ENCODE measurements at regions not wholly inside any gene's neighbourhood (a gene's known extent, or its start where the extent isn't known, plus 50 kb on each side); places are given as distances from the start of the nearest gene placed in this dataset.
"Not testable (repeated sequence)": the region's sequence is repeated elsewhere in the genome, so short reads cannot be mapped to it uniquely, and the experiment has no call there.

DNA sequence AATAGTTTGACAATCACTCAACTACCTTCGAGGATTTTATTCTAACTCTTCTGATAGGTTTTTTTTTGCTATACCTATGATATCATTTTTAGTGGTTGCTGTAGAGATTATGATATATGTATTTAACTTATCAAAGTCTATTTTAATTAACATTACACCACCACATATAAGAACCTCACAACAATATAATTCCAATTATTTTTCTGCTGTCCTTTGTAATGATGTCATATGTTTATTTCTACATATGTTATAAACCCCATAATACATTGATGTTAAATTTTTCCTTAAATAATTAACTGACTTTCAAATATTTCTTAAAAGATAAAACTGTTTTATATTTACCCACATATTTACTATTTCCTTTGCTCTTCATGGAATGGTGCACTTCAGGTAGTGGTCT, 103.4 kb upstream of the KITLG start:
- H3K4ac ChIP-seq (ENCODE audit: low read depth in 1 of 2, low read length in 2 of 2) = no peak overlapping the region

DNA sequence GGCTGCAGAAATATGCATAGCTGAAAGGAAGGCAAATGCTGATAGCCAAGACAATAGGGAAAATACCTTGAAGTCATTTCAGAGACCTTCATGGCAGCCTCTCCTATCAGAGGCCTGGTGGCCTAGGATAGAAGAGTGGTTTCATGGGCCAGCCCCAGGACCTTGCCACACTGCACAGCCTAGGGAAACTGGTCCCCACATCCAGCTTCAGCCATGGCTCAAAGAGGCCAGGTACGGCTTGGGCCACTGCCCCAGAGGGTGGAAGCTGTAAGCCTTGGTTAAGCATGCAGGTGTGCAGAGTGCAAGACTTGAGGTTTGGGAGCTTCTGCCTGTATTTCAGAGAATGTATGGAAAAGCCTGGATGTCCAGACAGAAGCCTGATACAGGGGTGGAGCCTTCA, 101.0 kb upstream of the KITLG start:
- no peak overlapping the region for H2BK12ac ChIP-seq (ENCODE audit: low read length in 2 of 2)
- no peak overlapping the region for H2AFZ ChIP-seq (ENCODE audit: low read depth, low read length)
- H3K36me3 ChIP-seq (ENCODE audit: control insufficient read depth in 1 of 2, insufficient read depth in 2 of 2, low read depth in 1 of 2, low read length in 2 of 2) = no peaks in the 10 kb centered on the region
- no peak overlapping the region for H4K8ac ChIP-seq (ENCODE audit: low read length)
- no peak overlapping the region for H3K27ac ChIP-seq (ENCODE audit: low read length, poor library complexity, severe bottlenecking)
- H3K18ac ChIP-seq (ENCODE audit: low read depth in 1 of 2, low read length in 2 of 2) = no peak overlapping the region
- DNase-seq = no peak
- no peaks in the 10 kb centered on the region for H3K79me1 ChIP-seq (replicated peaks; ENCODE audit: low read length, poor library complexity, severe bottlenecking)
- no peak overlapping the region for H2BK5ac ChIP-seq (ENCODE audit: low read depth, low read length, poor library complexity, severe bottlenecking)
- H2BK15ac ChIP-seq (ENCODE audit: low read depth, poor library complexity, severe bottlenecking) = no peak overlapping the region
- H3K14ac ChIP-seq (ENCODE audit: low read length in 2 of 2) = no peak overlapping the region
- H2BK120ac ChIP-seq (ENCODE audit: low read depth, low read length) = no peak overlapping the region
- no peak overlapping the region for H2AK5ac ChIP-seq (ENCODE audit: low read length, severe bottlenecking)
- no peak overlapping the region for H3K4me3 ChIP-seq (ENCODE audit: insufficient read depth in 1 of 2, low read depth in 1 of 2, low read length in 2 of 2)
- no peaks in the 10 kb centered on the region for H3K27me3 ChIP-seq (ENCODE audit: control insufficient read depth in 1 of 2, insufficient read depth in 1 of 2, low read length in 2 of 2)
- 94% methylated on average over 1 of the region's 1 CpG for WGBS
- H3K4me2 ChIP-seq (ENCODE audit: low read length, poor library complexity, severe bottlenecking) = no peak overlapping the region
- H3K9ac ChIP-seq (ENCODE audit: low read length) = no peak overlapping the region
- no peaks in the 10 kb centered on the region for H3K9me3 ChIP-seq (ENCODE audit: control insufficient read depth, low read length)
- no peak overlapping the region for H3K23ac ChIP-seq (ENCODE audit: low read length in 2 of 2)
- no peaks in the 10 kb centered on the region for H3K4me1 ChIP-seq (ENCODE audit: control insufficient read depth, insufficient read depth, low read depth, low read length)
- H3K4ac ChIP-seq (ENCODE audit: low read depth in 1 of 2, low read length in 2 of 2) = no peak overlapping the region
- H4K91ac ChIP-seq (ENCODE audit: low read length) = no peak overlapping the region

More for the DNA sequence above, 103.4 kb upstream of the KITLG start:
- H3K18ac ChIP-seq (ENCODE audit: low read depth in 1 of 2, low read length in 2 of 2) = no peak overlapping the region
- no peak overlapping the region for H3K27ac ChIP-seq (ENCODE audit: low read length, poor library complexity, severe bottlenecking)
- H2AFZ ChIP-seq (ENCODE audit: low read depth, low read length) = no peak overlapping the region
- no peak overlapping the region for H4K91ac ChIP-seq (ENCODE audit: low read length)
- no peak overlapping the region for H3K9ac ChIP-seq (ENCODE audit: low read length)
- H3K27me3 ChIP-seq (ENCODE audit: control insufficient read depth in 1 of 2, insufficient read depth in 1 of 2, low read length in 2 of 2) = no peaks in the 10 kb centered on the region
- no peaks in the 10 kb centered on the region for H3K79me1 ChIP-seq (replicated peaks; ENCODE audit: low read length, poor library complexity, severe bottlenecking)
- WGBS = no CpG with 5 or more reads among the region's 1 CpG
- H2BK120ac ChIP-seq (ENCODE audit: low read depth, low read length) = no peak overlapping the region
- H3K14ac ChIP-seq (ENCODE audit: low read length in 2 of 2) = no peak overlapping the region
- no peak overlapping the region for H2BK5ac ChIP-seq (ENCODE audit: low read depth, low read length, poor library complexity, severe bottlenecking)
- H3K4me3 ChIP-seq (ENCODE audit: insufficient read depth in 1 of 2, low read depth in 1 of 2, low read length in 2 of 2) = no peak overlapping the region
- H4K8ac ChIP-seq (ENCODE audit: low read length) = no peak overlapping the region
- DNase-seq = no peak
- no peak overlapping the region for H3K23ac ChIP-seq (ENCODE audit: low read length in 2 of 2)
- no peak overlapping the region for H2BK15ac ChIP-seq (ENCODE audit: low read depth, poor library complexity, severe bottlenecking)
- peaks cover 5% of the 10 kb centered on the region for H3K9me3 ChIP-seq (ENCODE audit: control insufficient read depth, low read length)
- no peak overlapping the region for H3K4me2 ChIP-seq (ENCODE audit: low read length, poor library complexity, severe bottlenecking)
- H3K4me1 ChIP-seq (ENCODE audit: control insufficient read depth, insufficient read depth, low read depth, low read length) = no peaks in the 10 kb centered on the region
- no peak overlapping the region for H2BK12ac ChIP-seq (ENCODE audit: low read length in 2 of 2)
- H3K36me3 ChIP-seq (ENCODE audit: control insufficient read depth in 1 of 2, insufficient read depth in 2 of 2, low read depth in 1 of 2, low read length in 2 of 2) = no peaks in the 10 kb centered on the region
- no peak overlapping the region for H2AK5ac ChIP-seq (ENCODE audit: low read length, severe bottlenecking)

DNA sequence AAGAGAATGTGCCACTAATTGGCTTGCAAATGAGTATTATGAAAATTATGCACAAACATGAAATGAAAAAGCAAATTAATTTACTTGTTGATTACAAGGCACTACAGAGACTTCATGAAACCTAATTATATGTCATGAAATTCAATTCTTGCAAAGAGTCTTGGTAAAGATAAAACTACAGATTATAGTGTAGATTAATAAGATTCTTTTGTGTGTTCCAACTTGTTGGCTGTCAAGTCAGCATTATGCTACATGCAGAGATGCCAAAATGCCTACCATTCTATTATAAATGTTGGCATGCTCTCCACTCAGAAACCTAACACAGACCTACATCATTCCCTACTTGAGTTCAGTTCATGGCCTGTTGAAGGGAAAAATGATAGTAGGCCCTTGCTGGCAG, 97.2 kb upstream of the KITLG start:
- Histone ChIP-seq H2BK120ac (ENCODE audit: low read depth, low read length) (no peak overlapping the region), H2BK15ac (ENCODE audit: low read depth, poor library complexity, severe bottlenecking) (no peak overlapping the region), H3K4me3 (ENCODE audit: insufficient read depth in 1 of 2, low read depth in 1 of 2, low read length in 2 of 2) (no peak overlapping the region), H4K91ac (ENCODE audit: low read length) (no peak overlapping the region), H4K8ac (ENCODE audit: low read length) (no peak overlapping the region), H3K4me2 (ENCODE audit: low read length, poor library complexity, severe bottlenecking) (no peak overlapping the region), H3K18ac (ENCODE audit: low read depth in 1 of 2, low read length in 2 of 2) (no peak overlapping the region), H3K9me3 (ENCODE audit: control insufficient read depth, low read length) (no peaks in the 10 kb centered on the region), H2AK5ac (ENCODE audit: low read length, severe bottlenecking) (no peak overlapping the region), H3K27me3 (ENCODE audit: control insufficient read depth in 1 of 2, insufficient read depth in 1 of 2, low read length in 2 of 2) (no peaks in the 10 kb centered on the region), H3K9ac (ENCODE audit: low read length) (no peak overlapping the region), H3K23ac (ENCODE audit: low read length in 2 of 2) (no peak overlapping the region), H2BK12ac (ENCODE audit: low read length in 2 of 2) (no peak overlapping the region), H3K4ac (ENCODE audit: low read depth in 1 of 2, low read length in 2 of 2) (no peak overlapping the region), H2BK5ac (ENCODE audit: low read depth, low read length, poor library complexity, severe bottlenecking) (no peak overlapping the region), H3K4me1 (ENCODE audit: control insufficient read depth, insufficient read depth, low read depth, low read length) (no peaks in the 10 kb centered on the region), H3K27ac (ENCODE audit: low read length, poor library complexity, severe bottlenecking) (no peak overlapping the region), H3K79me1 (replicated peaks; ENCODE audit: low read length, poor library complexity, severe bottlenecking) (no peaks in the 10 kb centered on the region), H3K14ac (ENCODE audit: low read length in 2 of 2) (no peak overlapping the region), H3K36me3 (ENCODE audit: control insufficient read depth in 1 of 2, insufficient read depth in 2 of 2, low read depth in 1 of 2, low read length in 2 of 2) (no peaks in the 10 kb centered on the region), H2AFZ (ENCODE audit: low read depth, low read length) (no peak overlapping the region)
- no peak for DNase-seq

DNA sequence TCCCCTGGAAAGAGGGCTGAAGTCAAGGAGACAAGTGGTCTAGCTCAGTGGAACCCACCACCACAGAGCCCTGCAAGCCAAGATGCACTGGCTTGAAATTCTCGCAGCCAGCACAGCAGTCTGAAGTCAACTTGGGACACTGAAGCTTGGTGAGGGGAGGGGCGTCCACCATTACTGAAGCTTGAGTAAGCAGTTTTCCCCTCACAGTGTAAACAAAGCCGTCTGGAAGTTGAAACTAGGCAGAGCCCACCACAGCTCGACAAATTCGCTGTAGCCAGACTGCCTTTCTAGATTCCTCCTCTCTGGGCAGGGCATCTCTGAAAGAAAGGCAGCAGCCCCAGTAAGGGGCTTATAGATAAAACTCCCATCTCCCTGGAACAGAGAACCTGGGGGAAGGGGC, 87.3 kb upstream of the KITLG start:
- WGBS = 9% methylated on average over 5 of the region's 5 CpGs
- H3K9ac ChIP-seq (ENCODE audit: low read length); H3K27ac ChIP-seq (ENCODE audit: low read length, poor library complexity, severe bottlenecking); H3K4me3 ChIP-seq (ENCODE audit: insufficient read depth in 1 of 2, low read depth in 1 of 2, low read length in 2 of 2); H3K23ac ChIP-seq (ENCODE audit: low read length in 2 of 2); H3K79me1 ChIP-seq (replicated peaks; ENCODE audit: low read length, poor library complexity, severe bottlenecking); H2BK15ac ChIP-seq (ENCODE audit: low read depth, poor library complexity, severe bottlenecking); H3K4me1 ChIP-seq (ENCODE audit: control insufficient read depth, insufficient read depth, low read depth, low read length); H3K36me3 ChIP-seq (ENCODE audit: control insufficient read depth in 1 of 2, insufficient read depth in 2 of 2, low read depth in 1 of 2, low read length in 2 of 2); H3K4me2 ChIP-seq (ENCODE audit: low read length, poor library complexity, severe bottlenecking); H3K27me3 ChIP-seq (ENCODE audit: control insufficient read depth in 1 of 2, insufficient read depth in 1 of 2, low read length in 2 of 2); H2BK5ac ChIP-seq (ENCODE audit: low read depth, low read length, poor library complexity, severe bottlenecking); H2AK5ac ChIP-seq (ENCODE audit: low read length, severe bottlenecking); H3K9me3 ChIP-seq (ENCODE audit: control insufficient read depth, low read length); H4K91ac ChIP-seq (ENCODE audit: low read length): not testable (repeated sequence)
- H2BK12ac ChIP-seq (ENCODE audit: low read length in 2 of 2) = peak overlapping the region; percentile 7 to 88
- peak overlapping the region; percentile 55 to 70 for H3K18ac ChIP-seq (ENCODE audit: low read depth in 1 of 2, low read length in 2 of 2)
- DNase-seq = peak; percentile 83
- H2AFZ ChIP-seq (ENCODE audit: low read depth, low read length) = peak overlapping the region; percentile 46
- H3K4ac ChIP-seq (ENCODE audit: low read depth in 1 of 2, low read length in 2 of 2) = peak overlapping the region; percentile 24 to 75
- peak overlapping the region in 1 of 2 experiments; percentile 48 for H3K14ac ChIP-seq (ENCODE audit: low read length in 2 of 2)
- peak overlapping the region; percentile 44 for H2BK120ac ChIP-seq (ENCODE audit: low read depth, low read length)
- H4K8ac ChIP-seq (ENCODE audit: low read length) = peak overlapping the region; percentile 77
